Uterus (tissue), 3 donors: ENCODE measurements at regions not wholly inside any gene's neighbourhood (a gene's known extent, or its start where the extent isn't known, plus 50 kb on each side); places are given as distances from the start of the nearest gene placed in this dataset.

Experiments
- DNase-seq, 2 donors: peaks; one replicate each; pipeline ENCODE4 v3.0.0-alpha.2; 2019 to 2020
- H3K27ac ChIP-seq, 2 donors: fragments of 200-600 bp; sonication (generic); 1 replicate in 1 of 2; 2 replicates in 1 of 2; pipeline ENCODE4 v1.5.1; 2016 to 2018
- H3K27me3 ChIP-seq, 2 donors: fragments of 200-600 bp; sonication (generic); one replicate each; pipeline ENCODE4 v1.5.1; 2018 to 2019; ENCODE audit warnings: control low read depth in 1 of 2
- H3K36me3 ChIP-seq, 2 donors: fragments of 200-600 bp; sonication (generic); one replicate each; pipeline ENCODE4 v1.5.1; 2019; ENCODE audit warnings: control low read depth in 1 of 2
- H3K4me1 ChIP-seq, 2 donors: fragments of 200-600 bp; sonication (generic); one replicate each; pipeline ENCODE4 v1.5.1; 2018 to 2019; ENCODE audit warnings: control low read depth in 1 of 2
- H3K4me3 ChIP-seq, 2 donors: fragments of 200-600 bp; sonication (generic); 1 replicate in 1 of 2; 2 replicates in 1 of 2; pipeline ENCODE4 v1.5.1; 2018 to 2019; ENCODE audit warnings: mild to moderate bottlenecking in 1 of 2
- H3K9me3 ChIP-seq, 2 donors: fragments of 200-600 bp; sonication (generic); one replicate each; pipeline ENCODE4 v1.5.1; 2019; ENCODE audit warnings: control low read depth in 1 of 2
- POLR2A ChIP-seq, 2 donors: fragments of 450-650 bp; IDR thresholded peaks; one replicate each; pipeline ENCODE4 v1.6.1; 2016; ENCODE audit warnings: antibody characterized with exemption in 2 of 2, mild to moderate bottlenecking in 1 of 2, moderate library complexity in 1 of 2
- intact Hi-C: fragments of 100-400 bp; cut with DNase I; formaldehyde crosslinking; loops from one replicate; pipeline ENCODE4 v1.15.1; 2023; ENCODE audit warnings: low total_unique reads
- TF ChIP-seq, protein P1 (sequence below), 4 experiments: fragments of 200-600 bp in 2 of 4; fragments of 450-650 bp in 2 of 4; sonication (generic) in 2 of 4; IDR thresholded peaks; one replicate each; pipeline ENCODE4 v1.5.1; 2016 to 2019; ENCODE audit warnings: antibody characterized with exemption in 4 of 4, mild to moderate bottlenecking in 2 of 4, moderate library complexity in 1 of 4
- donor health status: DM: yes; HTN: yes; CAD: no.

DNA sequence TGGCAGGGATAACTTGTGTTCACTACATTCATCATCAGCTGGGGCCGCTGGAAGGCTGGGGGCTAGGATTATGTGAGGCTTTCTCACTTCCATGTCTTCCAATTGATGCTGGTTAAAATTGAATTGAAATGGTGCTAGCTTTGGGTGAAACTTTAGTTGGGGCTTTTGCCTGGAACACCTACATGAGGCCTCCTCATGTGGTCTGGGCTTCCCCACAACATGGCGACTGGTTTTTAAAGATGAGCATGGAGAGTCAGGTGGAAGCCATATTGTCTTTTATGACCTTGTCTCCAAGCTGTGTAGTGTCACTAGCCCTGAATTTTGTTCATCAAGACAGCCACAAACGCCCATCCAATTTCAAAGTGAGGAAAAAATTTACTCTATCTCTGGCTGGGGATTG, 1033.9 kb downstream of the TYW1 start:
- no peak for DNase-seq
- intact Hi-C loops: no loop called here
- Histone ChIP-seq H3K36me3 (no peaks in the 10 kb centered on the region), H3K9me3 (no peaks in the 10 kb centered on the region), H3K27me3 (no peaks in the 10 kb centered on the region), H3K4me1 (no peaks in the 10 kb centered on the region), H3K4me3 (no peak overlapping the region), H3K27ac (no peak overlapping the region)
- no peak for TF ChIP-seq POLR2A (IDR thresholded peaks at IDR 0.05)

DNA sequence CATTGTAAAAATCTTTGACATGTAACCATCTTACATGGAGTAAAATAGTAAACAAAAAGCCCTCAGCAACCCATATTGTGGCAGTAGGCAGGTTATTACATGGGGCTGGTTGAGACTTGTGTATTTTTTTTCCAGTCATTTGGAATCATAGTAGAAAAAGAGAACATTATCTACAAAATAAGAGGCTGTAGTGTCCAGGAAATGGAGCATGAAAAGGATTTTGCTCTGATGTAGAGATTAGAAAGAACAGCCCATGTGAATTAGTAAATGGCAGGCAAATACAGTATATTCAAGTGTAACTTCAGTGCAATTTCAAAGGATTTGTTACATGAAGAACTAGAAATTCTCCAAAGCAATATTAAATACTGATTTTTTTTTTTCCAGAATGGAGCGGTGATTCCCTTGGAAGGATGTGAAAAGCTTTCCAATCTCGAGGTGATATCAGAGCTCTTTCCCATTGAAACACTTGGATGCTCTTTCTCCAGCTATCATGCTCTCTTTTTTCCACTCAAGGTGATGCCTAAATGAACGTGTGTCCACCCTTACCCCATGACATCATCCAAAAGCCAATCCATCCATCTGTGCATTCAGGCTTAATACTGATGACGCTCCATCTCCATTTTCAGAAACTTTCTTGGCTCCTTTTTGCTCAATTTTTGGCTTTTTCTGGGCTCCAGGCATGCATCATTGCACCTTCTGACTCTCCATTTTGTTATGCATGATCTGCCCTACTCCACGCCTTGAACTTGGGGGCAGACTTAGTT, 1034.7 kb downstream of the TYW1 start:
- Histone ChIP-seq H3K9me3 (no peaks in the 10 kb centered on the region), H3K27me3 (no peaks in the 10 kb centered on the region), H3K36me3 (no peaks in the 10 kb centered on the region), H3K4me3 (no peak overlapping the region), H3K4me1 (no peaks in the 10 kb centered on the region), H3K27ac (no peak overlapping the region)
- no peak for DNase-seq
- intact Hi-C loops: no loop called here
- TF ChIP-seq POLR2A (IDR thresholded peaks at IDR 0.05): no peak
- TF ChIP-seq, protein P1, sequence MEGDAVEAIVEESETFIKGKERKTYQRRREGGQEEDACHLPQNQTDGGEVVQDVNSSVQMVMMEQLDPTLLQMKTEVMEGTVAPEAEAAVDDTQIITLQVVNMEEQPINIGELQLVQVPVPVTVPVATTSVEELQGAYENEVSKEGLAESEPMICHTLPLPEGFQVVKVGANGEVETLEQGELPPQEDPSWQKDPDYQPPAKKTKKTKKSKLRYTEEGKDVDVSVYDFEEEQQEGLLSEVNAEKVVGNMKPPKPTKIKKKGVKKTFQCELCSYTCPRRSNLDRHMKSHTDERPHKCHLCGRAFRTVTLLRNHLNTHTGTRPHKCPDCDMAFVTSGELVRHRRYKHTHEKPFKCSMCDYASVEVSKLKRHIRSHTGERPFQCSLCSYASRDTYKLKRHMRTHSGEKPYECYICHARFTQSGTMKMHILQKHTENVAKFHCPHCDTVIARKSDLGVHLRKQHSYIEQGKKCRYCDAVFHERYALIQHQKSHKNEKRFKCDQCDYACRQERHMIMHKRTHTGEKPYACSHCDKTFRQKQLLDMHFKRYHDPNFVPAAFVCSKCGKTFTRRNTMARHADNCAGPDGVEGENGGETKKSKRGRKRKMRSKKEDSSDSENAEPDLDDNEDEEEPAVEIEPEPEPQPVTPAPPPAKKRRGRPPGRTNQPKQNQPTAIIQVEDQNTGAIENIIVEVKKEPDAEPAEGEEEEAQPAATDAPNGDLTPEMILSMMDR (IDR thresholded peaks at IDR 0.05): no peak

DNA sequence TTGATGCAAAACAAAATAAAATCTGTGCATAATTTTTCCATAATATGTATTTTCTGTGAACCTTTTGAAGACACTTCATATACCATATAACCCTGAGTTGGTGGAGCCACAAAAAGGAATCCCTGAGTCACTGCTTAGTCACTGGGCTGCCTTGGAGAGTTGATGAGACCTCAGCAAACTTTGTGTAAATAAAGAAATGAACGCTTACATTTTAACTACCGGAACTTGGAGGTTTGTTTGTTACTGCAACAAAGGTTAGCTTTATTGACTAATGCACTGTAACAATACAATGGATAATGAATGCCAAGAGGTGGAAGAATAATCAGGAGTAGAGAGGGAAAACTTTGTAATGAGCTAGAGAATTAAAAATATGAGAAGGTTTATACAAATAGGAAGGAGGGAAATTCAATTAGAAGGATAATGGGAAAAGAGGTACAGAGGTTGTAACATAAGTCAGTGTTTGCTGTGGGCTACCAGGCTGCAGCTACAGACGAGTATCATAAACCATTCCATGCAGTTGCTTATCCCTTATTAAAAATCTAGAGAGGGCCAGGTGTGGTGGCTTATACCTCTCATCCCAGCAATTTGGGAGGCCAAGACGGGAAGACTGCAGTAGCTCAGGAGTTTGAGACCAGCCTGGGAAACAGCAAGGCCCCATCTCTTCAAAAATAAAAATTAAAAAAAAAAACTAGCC, 1042.1 kb downstream of the TYW1 start:
- DNase-seq: no peak
- no peaks in the 10 kb centered on the region for H3K4me1 ChIP-seq
- H3K36me3 ChIP-seq: no peaks in the 10 kb centered on the region
- no peak overlapping the region for H3K27ac ChIP-seq
- H3K9me3 ChIP-seq: no peaks in the 10 kb centered on the region
- H3K27me3 ChIP-seq: no peaks in the 10 kb centered on the region
- no peak for TF ChIP-seq POLR2A (IDR thresholded peaks at IDR 0.05)
- TF ChIP-seq, protein P1 (IDR thresholded peaks at IDR 0.05): no peak
- intact Hi-C loops: no loop called here
- no peak overlapping the region for H3K4me3 ChIP-seq

DNA sequence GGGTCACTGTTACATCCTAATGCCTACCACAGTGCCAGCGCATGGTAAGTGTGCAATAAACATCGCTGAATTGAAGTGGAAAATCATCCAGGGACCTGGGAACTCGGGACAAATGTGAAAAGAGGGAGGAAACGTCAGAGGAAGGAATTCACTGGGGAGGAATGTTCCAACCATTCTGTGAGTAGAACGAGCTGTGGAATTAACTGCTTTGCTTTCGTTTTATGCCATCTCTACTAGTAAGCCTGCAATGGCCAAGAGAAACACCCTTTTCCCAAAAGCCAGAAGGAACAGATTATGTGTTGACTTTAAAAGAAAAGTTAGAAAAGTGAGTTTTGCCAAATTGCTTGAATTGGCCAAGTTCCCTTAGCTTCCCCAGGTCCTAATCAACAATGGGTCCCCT, 1044.9 kb downstream of the TYW1 start:
- TF ChIP-seq POLR2A (IDR thresholded peaks at IDR 0.05): no peak
- TF ChIP-seq, protein P1 (IDR thresholded peaks at IDR 0.05): no peak
- Histone ChIP-seq H3K27me3 (no peaks in the 10 kb centered on the region), H3K4me1 (no peaks in the 10 kb centered on the region), H3K4me3 (no peak overlapping the region), H3K9me3 (no peaks in the 10 kb centered on the region), H3K36me3 (no peaks in the 10 kb centered on the region), H3K27ac (no peak overlapping the region)
- intact Hi-C loops: no loop called here
- DNase-seq: no peak

DNA sequence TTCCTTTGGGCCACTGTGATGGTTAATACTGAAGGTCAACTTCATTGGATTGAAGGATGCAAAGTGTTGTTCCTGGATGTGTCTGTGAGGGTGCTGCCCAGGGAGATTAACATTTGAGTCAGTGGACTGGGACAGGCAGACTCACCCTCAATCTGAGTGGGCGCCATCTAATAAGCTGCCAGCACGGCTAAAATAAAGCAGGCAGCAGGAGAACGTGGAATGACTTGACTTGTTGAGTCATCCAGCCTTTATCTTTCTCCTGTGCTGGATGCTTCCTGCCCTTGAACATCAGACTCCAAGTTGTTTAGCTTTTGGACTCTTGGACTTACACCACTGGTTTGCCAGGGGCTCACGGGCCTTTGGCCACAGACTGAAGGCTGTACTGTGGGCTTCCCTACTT, 1046.9 kb downstream of the TYW1 start:
- Histone ChIP-seq H3K27ac (no peak overlapping the region), H3K27me3 (no peaks in the 10 kb centered on the region), H3K36me3 (no peaks in the 10 kb centered on the region), H3K9me3 (no peaks in the 10 kb centered on the region), H3K4me3 (no peak overlapping the region), H3K4me1 (no peaks in the 10 kb centered on the region)
- intact Hi-C loops: no loop called here
- TF ChIP-seq, protein P1 (IDR thresholded peaks at IDR 0.05): no peak
- no peak for TF ChIP-seq POLR2A (IDR thresholded peaks at IDR 0.05)
- DNase-seq: no peak
